Germinal center (tissue), 1 donor: ENCODE measurements at regions not wholly inside any gene's neighbourhood (a gene's known extent, or its start where the extent isn't known, plus 50 kb on each side); places are given as distances from the start of the nearest gene placed in this dataset.

ENCODE experiments used
- DNase-seq: peaks from one replicate; pipeline ENCODE4 v3.0.0; 2012; ENCODE audit warnings: mixed read lengths, low spot score

DNA sequence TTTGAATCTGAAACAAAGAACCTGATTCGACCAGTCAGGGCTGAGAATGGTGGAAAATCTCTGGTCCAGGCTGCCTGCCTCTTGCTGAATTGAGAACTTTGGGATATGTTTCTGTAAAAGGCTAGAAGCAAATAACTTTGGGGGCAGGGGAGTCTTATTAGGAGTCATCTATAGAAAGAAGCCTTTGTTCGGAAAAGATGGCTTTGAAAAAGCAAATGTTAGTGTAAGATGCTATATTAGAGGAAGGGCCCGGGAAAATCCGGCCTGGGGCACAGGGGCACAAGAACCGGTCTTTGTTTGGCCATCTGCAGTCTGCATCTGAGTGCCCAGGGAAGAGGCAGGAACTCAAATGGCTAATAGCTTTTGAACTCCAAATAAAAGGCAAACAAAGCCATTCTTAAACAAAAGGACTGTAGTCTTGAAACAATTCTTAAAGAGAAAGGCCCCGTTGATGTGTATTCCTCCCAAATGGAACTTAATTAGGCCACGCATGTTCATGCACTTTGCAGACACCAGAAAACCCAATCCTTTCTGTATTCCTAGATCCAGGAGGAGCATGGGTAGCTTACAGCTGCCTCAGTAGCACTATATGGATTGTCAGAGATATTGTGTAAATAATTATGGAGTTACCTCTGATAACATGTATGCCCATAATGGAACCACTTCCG, 180.0 kb upstream of the ARL4C start:
- no peak for DNase-seq

DNA sequence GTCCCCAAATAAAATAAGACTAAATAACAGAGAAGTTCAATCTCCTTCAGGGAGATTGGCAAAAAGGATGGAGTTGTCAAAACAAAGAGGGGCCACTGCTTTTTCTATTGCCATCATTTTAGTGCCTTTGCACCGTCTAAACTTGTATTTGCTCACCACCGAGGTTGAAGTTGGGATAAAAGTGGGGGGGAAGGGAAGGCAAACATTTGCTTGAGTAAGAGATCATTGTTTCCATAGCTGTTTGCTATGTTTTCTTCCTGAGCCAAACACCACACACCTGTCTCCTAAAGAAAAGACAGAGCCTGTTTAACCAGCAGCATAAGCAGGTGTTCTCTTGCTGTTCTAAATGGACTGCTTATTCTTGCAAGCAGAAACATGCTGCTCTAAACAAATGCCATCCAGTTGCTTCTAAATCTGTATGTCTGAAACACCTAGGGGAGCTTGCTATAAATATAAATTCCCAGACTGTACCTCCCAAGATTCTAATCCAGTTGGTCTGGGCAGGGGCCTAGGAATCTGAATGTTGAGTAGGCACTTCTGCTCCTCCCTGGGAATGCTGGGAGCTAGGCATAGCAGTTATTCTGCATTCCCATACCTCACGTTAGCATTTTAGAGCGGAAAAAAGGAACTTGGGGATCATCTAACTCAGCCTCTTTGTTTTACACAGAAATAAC, 179.4 kb upstream of the ARL4C start:
- DNase-seq: no peak

DNA sequence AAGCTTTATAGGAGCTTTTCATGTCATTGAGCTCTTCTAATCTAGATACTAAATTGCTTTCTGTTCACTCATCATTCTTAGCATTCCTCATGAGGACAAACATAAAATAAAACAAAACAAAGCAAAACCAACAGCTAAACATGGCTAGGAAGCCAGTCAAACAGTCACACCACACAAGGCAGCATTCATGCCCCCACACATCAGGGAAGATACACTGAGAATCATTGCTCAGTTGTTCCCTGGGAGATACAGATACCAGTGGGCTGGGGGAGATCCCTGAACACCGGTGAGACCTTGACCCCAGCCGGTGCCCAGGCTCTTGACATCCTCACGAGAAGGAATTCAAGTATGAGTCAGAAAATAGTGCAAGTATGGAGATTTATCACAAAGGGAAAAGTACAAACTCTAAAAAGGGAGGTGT, 177.9 kb upstream of the ARL4C start:
- no peak for DNase-seq

DNA sequence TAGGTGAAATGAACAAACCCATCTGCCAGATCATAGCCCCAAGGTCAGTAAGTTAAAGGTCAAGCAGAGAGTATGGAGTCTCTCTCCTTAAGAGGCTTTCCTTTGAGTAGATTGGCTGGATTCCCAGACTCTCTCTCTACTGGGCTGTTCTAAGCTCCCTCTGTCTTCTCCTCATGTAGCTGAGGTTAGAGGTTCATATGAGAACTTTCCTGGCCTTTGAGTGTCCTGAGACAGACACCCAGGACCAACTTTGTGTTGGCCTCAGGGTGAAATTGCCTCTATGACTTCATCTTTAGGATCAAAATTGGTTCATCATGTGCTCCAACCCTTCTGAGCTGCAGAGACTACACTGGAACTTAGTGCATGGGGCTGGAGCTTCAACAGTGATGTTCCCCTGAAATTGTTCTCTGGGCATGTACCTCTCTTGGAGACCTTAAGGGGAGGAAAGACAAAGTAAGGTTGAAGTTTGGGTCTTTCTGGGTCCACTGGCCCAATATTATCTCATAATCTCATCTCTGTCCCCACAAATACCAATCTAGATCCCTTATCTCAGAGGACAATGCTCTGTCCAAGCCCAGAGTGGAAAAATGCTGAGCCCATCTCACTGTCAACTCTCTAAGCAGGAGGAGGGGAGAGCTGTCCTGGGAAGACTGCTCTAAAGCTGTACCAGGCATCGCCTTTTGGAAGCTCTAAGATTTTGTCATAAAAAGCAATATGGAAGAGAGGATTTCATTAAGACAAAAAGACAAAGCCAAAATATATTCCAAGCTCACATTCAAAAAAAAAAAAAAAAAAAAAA, 177.3 kb upstream of the ARL4C start:
- no peak for DNase-seq

DNA sequence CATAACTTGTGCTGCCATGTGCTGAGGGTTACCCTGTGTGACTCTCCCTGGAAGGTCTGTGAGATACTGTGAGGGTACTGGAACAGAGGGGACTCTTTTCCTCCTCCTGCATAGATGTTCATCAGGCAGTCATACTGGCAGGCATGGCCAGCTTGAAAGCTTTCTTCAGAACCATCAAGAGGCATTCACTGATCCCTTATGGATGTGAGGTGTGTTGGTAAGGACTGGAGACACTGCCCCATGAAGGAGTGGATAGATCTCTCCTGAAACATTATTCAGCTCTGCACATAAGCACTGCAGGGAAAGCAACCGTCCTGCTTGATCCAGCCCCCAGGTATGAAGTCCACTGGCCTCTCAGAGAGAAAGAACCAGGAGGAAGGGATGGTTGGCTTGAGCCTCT, 176.6 kb upstream of the ARL4C start:
- no peak for DNase-seq

GRCh38 chr2:234672498-234673150, 175.7 kb upstream of the ARL4C start:
- no peak for DNase-seq

GRCh38 chr2:234671716-234672115, 174.8 kb upstream of the ARL4C start:
- DNase-seq: no peak

DNA sequence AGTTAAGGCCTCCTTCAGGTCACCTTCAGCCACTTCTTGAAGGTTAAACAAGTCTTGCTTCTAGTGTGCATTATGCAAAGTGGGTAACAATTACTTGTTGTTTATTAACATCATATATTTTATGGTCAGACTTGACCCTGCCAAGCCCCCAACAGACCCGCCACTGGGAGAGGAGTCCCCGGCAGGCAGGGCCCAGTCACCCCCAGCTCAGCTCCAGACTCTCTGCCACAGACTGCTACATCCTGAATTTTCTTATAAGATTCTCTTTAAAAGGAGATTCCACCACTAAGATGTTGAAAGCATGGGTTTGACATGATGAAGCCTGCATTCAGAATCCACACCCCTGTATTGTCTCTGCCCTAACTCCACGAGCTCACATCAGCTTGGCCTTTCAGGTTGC, 174.3 kb upstream of the ARL4C start:
- no peak for DNase-seq

GRCh38 chr2:234670806-234671205, 173.9 kb upstream of the ARL4C start:
- DNase-seq: no peak

DNA sequence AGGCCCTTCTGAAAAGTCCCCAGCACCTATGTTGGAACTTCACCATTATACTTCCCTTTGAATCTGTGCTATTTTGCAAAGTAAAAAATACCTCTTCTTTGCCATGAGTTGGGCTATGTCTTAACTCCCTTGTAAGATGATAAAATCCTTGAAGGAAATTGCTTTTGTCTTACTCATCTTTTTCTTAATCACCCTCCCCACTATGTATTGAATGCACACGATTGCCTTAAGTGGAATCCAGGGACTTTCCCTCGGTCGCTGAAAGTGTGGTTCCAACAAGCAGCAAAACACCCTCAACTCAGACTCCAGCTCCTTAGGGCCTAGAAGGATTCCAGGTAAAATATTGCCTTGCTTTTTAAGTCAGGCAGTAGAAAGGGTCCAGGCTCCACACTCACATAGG, 173.2 kb upstream of the ARL4C start:
- no peak for DNase-seq

DNA sequence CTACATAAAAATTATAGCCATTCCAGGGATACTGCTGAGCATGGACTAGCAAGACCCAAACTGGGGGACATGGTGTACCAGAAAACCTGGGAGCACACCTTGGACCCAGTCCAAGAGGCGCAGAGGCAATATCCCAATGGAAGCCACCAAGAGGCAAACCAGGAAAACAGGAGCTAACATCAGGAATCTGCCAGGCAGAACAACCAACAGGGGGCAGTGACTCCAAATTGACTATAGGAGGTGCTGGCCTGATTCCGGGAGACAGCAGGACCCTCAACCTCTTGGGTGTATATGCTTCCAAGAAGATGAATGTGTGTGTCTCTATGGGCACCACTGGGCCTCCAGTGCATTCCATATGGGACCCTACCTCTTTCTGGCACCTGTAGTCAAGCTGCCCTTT, 172.7 kb upstream of the ARL4C start:
- no peak for DNase-seq

- no peak for DNase-seq
Observed at GRCh38 chr2:234669001-234669400, 172.1 kb upstream of the ARL4C start.

DNA sequence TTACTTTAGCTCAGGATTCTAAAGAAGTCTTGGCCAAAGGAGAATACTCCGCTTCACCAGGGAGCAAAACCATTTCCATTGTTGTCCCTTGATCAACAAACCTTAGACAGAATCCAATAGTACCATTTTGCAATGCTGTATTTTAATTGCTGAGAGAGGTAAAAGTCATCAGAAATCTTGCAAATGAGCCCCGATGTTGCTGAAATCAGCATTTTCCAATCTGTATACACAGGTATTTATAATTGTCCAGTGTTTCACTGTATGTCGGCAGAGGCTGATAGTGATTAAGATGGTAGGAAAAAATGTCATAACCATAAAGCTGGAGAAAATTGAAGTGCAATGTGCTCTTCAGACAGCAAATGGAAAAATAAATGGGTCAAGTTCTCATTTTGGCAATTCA, 170.0 kb upstream of the ARL4C start:
- no peak for DNase-seq

DNA sequence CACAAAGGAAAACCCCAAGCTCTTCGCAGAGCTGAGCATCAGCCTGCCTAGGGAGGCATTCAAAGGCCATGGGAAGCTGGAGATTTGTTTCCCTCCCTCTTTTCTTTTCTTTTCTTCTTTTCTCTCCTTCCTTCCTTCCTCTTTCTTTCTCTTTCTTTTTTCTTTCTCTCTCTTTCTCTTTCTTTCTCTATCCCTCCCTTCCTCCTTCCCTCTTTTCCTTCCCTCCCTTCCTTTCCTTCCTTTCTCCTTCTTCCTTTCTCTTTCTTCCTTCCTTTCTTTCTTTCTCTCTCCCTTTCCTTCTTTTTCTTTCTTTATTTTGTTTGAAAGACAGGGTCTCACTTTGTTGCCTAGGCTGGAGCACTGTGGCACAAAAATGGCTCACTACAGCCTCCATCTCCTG, 168.4 kb upstream of the ARL4C start:
- no peak for DNase-seq

- no peak for DNase-seq
Observed at GRCh38 chr2:234661849-234662248, 165.0 kb upstream of the ARL4C start.

DNA sequence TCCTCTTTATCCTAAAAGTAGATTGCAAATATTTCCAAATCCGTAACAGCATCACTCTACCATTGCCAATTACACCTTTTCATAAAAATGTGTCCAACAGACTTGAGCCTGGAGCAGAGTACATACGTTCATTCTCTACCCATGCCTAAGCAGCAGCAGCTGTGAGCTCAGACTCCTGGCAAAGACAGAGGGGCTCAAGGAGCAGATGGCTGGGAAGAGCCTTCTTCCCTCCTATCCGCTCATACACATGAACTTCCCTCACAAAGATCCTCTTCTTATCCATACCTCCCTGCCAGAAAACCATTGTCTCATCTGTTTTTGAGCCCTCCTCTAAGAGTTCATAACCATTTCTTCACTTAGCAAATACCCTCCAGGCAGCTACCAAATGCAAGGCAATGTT, 164.3 kb upstream of the ARL4C start:
- DNase-seq: no peak

DNA sequence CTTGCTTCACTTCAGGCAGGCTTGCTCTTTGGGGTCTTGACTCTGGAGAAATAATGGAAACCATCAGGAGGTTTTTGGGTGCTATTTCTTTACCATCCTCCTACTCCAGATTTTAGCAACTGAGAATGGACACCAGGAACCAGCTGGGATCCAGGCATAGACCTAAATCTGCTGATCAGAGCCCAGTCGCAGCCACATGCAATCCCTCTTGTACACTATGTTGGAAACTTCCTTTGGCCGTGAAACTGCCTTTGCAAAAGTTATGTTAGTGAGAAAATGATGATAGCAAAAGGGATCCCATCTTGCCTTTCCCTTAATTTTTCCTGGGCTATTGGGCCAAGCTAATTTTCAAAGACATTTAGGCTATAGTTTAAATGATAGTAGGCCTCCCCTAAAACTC, 158.8 kb upstream of the ARL4C start:
- no peak for DNase-seq

- no peak for DNase-seq
Observed at GRCh38 chr2:234650911-234651310, 154.0 kb upstream of the ARL4C start.

GRCh38 chr2:234649951-234650350, 153.1 kb upstream of the ARL4C start:
- DNase-seq: no peak

DNA sequence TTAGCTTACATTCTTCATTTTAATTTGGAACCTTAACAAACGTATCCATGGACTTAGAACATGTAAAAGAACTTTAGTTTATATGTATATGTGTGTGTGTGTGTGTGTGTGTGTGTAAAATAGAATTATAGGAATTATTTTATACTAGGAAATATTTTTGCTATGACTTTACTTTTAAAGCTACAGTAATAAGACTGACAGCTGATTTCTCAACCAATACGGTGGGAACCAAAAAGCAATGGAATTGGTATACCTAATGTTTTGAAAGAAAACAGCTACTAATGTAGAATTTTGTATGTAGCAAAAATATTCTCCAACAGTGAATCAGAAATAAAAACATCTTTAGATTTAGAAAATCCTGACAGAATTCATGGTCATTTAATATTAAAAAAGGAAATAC, 146.5 kb upstream of the ARL4C start:
- DNase-seq: no peak

DNA sequence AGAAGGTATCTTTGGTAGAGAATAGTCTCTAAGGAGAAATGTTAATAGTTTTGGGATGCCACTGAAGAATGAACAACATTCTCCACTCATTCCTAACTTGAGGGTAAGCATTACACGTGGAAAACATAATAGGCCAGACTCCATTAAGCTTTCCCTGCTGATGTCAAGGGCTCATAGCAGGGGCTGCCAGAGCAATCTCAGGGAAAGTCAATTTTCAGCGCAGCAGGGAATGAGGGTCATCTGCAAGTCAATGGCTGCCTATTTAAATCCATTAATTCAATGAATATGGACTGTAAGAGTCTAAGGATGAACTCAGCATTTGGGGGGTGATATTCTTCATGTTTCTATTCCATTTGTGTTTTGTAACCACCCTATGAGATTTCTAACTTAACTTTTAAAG, 144.2 kb upstream of the ARL4C start:
- DNase-seq: no peak

GRCh38 chr2:234640657-234641056, 143.8 kb upstream of the ARL4C start:
- DNase-seq: no peak

GRCh38 chr2:234638966-234639365, 142.1 kb upstream of the ARL4C start:
- DNase-seq: no peak
